ENCODE measurements at regions not wholly inside any gene's neighbourhood (a gene's known extent, or its start where the extent isn't known, plus 50 kb on each side); places are given as distances from the start of the nearest gene placed in this dataset.

GRCh38 chr20:24718277-24718676, 230.8 kb upstream of the CST7 start:
- no peak for DNase-seq (ENCODE audit: low read depth in 1 of 2, low spot score in 1 of 2)
- no peaks in the 10 kb centered on the region for H3K9me3 ChIP-seq (ENCODE audit: low read depth)
- no peaks in the 10 kb centered on the region for H3K36me3 ChIP-seq
- H3K4me1 ChIP-seq (ENCODE audit: low read depth) = no peaks in the 10 kb centered on the region
- no peak for TF ChIP-seq CTCF (IDR thresholded peaks at IDR 0.05; ENCODE audit: low read depth, low read length)
- no peak overlapping the region for H3K4me3 ChIP-seq
- no peak overlapping the region for H3K27ac ChIP-seq
- H3K27me3 ChIP-seq = no peaks in the 10 kb centered on the region

- DNase-seq (ENCODE audit: low read depth in 1 of 2, low spot score in 1 of 2) = no peak
- no peaks in the 10 kb centered on the region for H3K4me1 ChIP-seq (ENCODE audit: low read depth)
Observed at GRCh38 chr20:24718696-24719095, 230.4 kb upstream of the CST7 start.

GRCh38 chr20:24720957-24721356, 228.1 kb upstream of the CST7 start:
- no peaks in the 10 kb centered on the region for H3K27me3 ChIP-seq
- no peak overlapping the region for H3K27ac ChIP-seq
- H3K4me1 ChIP-seq (ENCODE audit: low read depth) = no peaks in the 10 kb centered on the region
- no peak for DNase-seq (ENCODE audit: low read depth in 1 of 2, low spot score in 1 of 2)
- no peaks in the 10 kb centered on the region for H3K36me3 ChIP-seq
- H3K9me3 ChIP-seq (ENCODE audit: low read depth) = no peaks in the 10 kb centered on the region
- H3K4me3 ChIP-seq = no peak overlapping the region
- TF ChIP-seq CTCF (IDR thresholded peaks at IDR 0.05; ENCODE audit: low read depth, low read length) = no peak

More at GRCh38 chr20:24718696-24719095, 230.4 kb upstream of the CST7 start:
- no peak for TF ChIP-seq CTCF (IDR thresholded peaks at IDR 0.05; ENCODE audit: low read depth, low read length)
- Histone ChIP-seq H3K27ac (no peak overlapping the region), H3K36me3 (no peaks in the 10 kb centered on the region), H3K27me3 (no peaks in the 10 kb centered on the region), H3K4me3 (no peak overlapping the region), H3K9me3 (ENCODE audit: low read depth) (no peaks in the 10 kb centered on the region)

GRCh38 chr20:24721891-24722568, 227.0 kb upstream of the CST7 start:
- no peaks in the 10 kb centered on the region for H3K9me3 ChIP-seq (ENCODE audit: low read depth)

GRCh38 chr20:24722586-24722985, 226.5 kb upstream of the CST7 start:
- Histone ChIP-seq H3K4me3 (no peak overlapping the region), H3K9me3 (ENCODE audit: low read depth) (no peaks in the 10 kb centered on the region), H3K4me1 (ENCODE audit: low read depth) (no peaks in the 10 kb centered on the region), H3K27me3 (no peaks in the 10 kb centered on the region), H3K36me3 (no peaks in the 10 kb centered on the region), H3K27ac (no peak overlapping the region)
- DNase-seq (ENCODE audit: low read depth in 1 of 2, low spot score in 1 of 2) = no peak
- no peak for TF ChIP-seq CTCF (IDR thresholded peaks at IDR 0.05; ENCODE audit: low read depth, low read length)

More at GRCh38 chr20:24721891-24722568, 227.0 kb upstream of the CST7 start:
- no peak for DNase-seq (ENCODE audit: low read depth in 1 of 2, low spot score in 1 of 2)
- H3K36me3 ChIP-seq = no peaks in the 10 kb centered on the region
- H3K4me1 ChIP-seq (ENCODE audit: low read depth) = no peaks in the 10 kb centered on the region
- H3K27ac ChIP-seq = no peak overlapping the region
- no peak overlapping the region for H3K4me3 ChIP-seq
- no peaks in the 10 kb centered on the region for H3K27me3 ChIP-seq
- no peak for TF ChIP-seq CTCF (IDR thresholded peaks at IDR 0.05; ENCODE audit: low read depth, low read length)
